ENCODE measurements at regions not wholly inside any gene's neighbourhood (a gene's known extent, or its start where the extent isn't known, plus 50 kb on each side); places are given as distances from the start of the nearest gene placed in this dataset.

- no peak for DNase-seq
These were observed 98.0 kb downstream of the ARL4A start for GRCh38 chr7:12785473-12785872.

DNA sequence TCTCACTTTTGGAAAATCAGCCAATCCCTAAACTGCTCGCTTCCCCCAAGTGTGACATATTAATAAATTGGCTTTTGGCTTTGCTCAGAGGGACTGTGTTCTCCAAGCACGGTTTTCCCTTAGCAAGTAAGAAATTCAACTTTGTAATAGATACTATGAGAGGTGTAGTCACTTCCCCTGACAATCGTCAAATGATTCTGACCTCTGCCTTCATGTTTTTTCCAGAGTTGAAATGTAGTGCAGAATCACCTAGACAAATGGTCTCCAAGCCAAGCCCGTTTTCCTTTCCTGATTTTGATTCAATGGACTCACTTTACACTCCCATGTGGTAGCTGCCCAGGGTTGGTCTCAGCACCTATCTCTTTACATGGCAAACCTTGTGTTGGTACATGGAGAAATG lies 99.1 kb downstream of the ARL4A start:
- DNase-seq, result no peak

DNA sequence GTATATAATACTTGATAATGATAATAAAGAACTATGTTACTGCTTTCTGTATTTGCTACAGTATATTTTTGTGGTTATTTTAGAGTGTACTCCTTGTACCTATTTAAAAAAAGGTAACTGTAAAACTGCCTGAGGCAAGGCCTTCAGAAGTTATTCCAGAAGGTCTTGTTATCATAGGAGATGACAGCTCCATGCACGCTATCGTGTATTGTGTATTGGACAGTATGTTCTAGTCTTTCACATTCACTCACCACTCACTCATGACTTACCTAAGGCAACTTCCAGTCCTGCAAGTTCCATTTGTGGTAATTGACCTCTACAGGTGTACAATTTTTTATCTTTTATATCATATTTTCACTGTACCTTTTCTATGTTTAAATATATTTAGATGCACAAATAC lies 100.7 kb downstream of the ARL4A start:
- DNase-seq, result no peak

GRCh38 chr7:12788591-12788990 lies 101.2 kb downstream of the ARL4A start:
- no peak for DNase-seq

DNA sequence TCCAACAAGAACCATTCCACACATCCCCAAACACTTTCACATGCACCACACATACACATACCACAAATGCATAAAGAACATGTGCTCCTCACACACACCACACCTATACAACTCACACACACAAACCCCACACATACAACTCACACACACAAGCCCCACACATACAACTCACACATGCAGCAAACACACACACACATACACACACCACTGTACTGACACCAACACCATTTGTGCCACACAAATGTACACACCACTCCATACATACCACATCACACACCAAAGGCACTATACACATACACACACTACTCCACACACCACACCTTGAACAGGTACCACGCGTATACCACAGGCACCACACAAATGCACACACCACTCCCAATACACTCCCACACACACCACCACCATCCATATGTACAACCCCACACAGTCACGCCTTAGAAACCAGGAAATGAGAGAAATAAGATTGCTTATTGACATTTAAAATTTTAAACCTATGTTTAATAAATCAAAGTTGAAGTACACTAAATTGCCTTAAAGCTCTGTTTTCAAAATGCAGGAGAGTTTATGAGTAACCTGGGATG lies 107.4 kb downstream of the ARL4A start:
- DNase-seq, result no peak

DNA sequence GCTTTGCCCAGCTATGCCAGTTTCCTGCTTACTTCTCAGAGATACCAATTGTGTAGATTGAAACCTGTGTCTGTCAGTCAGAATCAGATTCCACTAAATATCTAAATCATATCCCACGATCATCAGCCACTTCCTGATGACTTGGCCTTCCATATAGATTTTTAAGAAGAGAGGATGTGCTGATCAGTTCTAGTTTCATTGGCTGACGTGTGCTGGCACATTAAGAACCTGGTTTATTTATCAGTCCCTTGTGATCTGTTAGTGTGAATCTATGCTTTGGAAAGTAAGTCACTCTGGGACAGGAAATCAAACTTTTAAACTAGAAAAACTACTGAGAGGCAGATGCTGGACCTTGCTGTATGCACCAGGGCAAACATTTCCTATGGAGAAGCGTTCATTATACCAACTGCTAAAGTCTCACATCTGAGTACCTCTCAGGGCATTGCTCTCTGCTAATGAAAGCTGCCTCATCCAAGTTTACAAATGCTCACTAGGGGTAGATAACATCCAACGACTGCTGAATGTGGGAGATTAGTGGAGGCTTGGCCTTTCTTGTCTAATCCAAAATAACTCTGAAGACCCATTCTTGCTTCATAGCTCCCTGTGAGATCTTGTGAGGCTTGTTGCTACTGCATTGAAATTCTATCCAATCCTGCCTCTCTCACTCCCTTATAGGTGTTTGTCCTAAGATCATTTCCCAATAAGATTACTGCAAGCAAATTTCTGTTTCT lies 109.1 kb downstream of the ARL4A start:
- no peak for DNase-seq

GRCh38 chr7:12800486-12800885 lies 113.1 kb downstream of the ARL4A start:
- no peak for DNase-seq

- no peak for DNase-seq
These were observed 113.7 kb downstream of the ARL4A start for GRCh38 chr7:12801107-12801506.

- DNase-seq, result no peak
These were observed 114.6 kb downstream of the ARL4A start for GRCh38 chr7:12802070-12802469.

DNA sequence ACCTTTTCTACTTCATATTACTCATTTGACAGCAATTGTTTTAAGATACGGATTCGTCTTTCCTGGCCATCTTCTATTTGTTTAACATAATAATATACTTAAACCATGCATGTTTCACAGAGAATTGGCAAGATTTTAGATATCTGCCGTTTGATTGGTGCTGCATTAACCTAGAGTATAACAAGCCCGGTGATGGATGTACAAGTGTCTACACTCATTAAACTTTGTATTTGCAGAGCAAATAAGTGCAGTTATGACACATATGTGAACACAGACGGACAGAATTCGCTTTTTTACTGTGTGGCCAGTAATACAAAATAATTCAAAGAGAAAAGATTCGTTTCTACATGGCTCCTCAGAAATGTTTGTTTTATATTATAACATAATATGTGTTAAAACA lies 116.1 kb downstream of the ARL4A start:
- DNase-seq, result no peak

DNA sequence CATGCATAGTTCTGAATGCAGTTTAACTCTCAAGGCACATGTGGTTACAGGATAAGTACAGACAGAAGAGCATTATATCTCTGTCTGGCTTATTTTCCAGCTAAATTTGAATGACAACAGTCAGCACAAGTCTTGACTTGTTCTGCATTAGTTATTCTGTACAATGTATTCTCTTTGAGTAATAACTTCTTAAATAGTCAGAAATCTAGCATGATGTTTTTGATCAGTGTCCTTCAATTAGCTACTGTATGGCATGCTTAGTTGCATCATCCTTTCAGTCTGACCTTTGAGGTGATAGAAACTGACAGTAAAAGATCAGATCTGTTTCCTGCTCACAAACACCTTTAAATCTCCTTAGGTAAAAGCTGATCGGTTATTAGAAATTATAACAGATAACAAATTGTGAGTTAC lies 118.1 kb downstream of the ARL4A start:
- DNase-seq, result peak in 1 of 2 experiments; percentile 41

- DNase-seq, result peak; percentile 42 to 46
These were observed 118.5 kb downstream of the ARL4A start for GRCh38 chr7:12805957-12806356.

GRCh38 chr7:12809476-12809875 lies 122.0 kb downstream of the ARL4A start:
- DNase-seq, result no peak

- DNase-seq, result no peak
These were observed 124.7 kb downstream of the ARL4A start for GRCh38 chr7:12812111-12812510.

- DNase-seq, result no peak
These were observed 126.7 kb downstream of the ARL4A start for GRCh38 chr7:12814107-12814506.

DNA sequence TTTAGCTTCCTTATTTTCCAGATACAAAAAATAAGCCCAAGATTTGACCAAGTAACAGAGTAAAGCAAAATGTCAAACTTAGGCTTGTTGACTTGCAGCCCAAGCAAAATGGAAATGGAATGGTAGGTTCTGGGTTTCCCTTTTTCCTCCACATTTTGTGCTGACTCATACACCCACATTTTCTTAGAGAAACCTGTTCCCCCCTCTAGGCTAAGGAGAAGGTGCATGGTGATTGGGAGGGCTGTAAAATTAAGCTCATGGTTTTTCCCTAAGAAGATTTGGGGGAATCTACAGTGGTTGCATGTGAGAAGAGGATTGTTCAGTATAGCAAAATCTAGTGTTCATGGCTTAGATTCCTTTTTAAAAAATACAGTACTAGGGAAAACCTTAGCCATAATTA lies 127.4 kb downstream of the ARL4A start:
- no peak for DNase-seq

- no peak for DNase-seq
These were observed 128.0 kb downstream of the ARL4A start for GRCh38 chr7:12815426-12815825.

- DNase-seq, result no peak
These were observed 128.4 kb downstream of the ARL4A start for GRCh38 chr7:12815871-12816270.

- no peak for DNase-seq
These were observed 133.3 kb downstream of the ARL4A start for GRCh38 chr7:12820777-12821176.

- no peak for DNase-seq
These were observed 134.3 kb downstream of the ARL4A start for GRCh38 chr7:12821746-12822145.

- DNase-seq, result no peak
These were observed 138.6 kb downstream of the ARL4A start for GRCh38 chr7:12826079-12826478.

- DNase-seq, result no peak
These were observed 139.9 kb downstream of the ARL4A start for GRCh38 chr7:12827219-12827821.

DNA sequence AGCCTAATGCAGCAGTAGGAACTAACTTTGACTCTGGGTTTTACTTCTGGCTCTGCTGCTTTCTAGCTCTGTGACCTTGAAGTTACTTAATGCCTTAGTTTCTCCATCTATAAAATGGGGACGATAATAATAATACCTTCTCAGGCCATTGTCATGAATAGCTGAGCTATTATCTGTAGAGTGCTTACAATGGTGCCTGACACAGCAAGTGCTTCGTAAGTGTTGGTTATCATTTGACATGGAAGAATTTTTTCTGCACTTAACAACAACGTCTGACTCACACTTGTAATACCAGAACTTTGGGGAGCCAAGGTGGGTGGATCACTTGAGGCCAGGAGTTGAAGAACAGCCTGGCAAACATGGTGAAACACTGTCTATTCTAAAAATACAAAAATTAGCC lies 140.5 kb downstream of the ARL4A start:
- DNase-seq, result no peak

DNA sequence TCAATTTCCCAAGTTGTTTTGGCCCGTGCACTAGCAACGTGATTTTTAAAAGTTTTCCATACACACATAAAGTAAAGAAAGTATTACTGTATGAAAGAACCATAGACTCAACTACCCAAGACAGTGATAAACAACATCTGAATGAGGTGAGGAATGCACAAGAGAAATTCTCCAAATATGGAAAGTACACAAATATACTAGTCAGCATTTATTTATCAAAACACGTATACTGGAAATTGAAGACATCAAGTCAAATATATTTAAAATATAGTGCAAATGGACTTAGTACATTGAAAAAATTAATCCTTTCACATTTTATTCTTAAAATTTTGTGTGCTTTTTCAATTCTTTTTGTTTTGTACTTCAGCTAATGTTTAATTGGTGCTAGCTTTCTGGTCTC lies 143.6 kb downstream of the ARL4A start:
- no peak for DNase-seq

- DNase-seq, result no peak
These were observed 146.4 kb downstream of the ARL4A start for GRCh38 chr7:12833829-12834228.

All from AML-193 (cell line).